Smooth muscle cell (in vitro differentiated cells): ENCODE measurements at regions not wholly inside any gene's neighbourhood (a gene's known extent, or its start where the extent isn't known, plus 50 kb on each side); places are given as distances from the start of the nearest gene placed in this dataset.

Source experiments
- DNase-seq: peaks from one replicate; lab custom pipeline; 2025; ENCODE audit not compliant: unreplicated experiment; lab: John Stamatoyannopoulos, UW
- H2AFZ ChIP-seq: fragments of 200-600 bp; sonication (generic); 2 replicates; pipeline ENCODE4 v1.6.0; 2016; ENCODE audit warnings: antibody characterized with exemption, low read depth, mild to moderate bottlenecking
- H3F3A ChIP-seq: fragments of 200-600 bp; sonication (generic); 2 replicates; pipeline ENCODE4 v1.6.0; 2017; ENCODE audit warnings: antibody characterized with exemption, low read depth
- H3K27ac ChIP-seq: fragments of 200-600 bp; sonication (generic); 2 replicates; pipeline ENCODE4 v1.5.1; 2016; ENCODE audit warnings: low read depth, mild to moderate bottlenecking
- H3K27me3 ChIP-seq: fragments of 200-600 bp; sonication (generic); 2 replicates; pipeline ENCODE4 v1.6.1; 2016; ENCODE audit warnings: low read depth, mild to moderate bottlenecking
- H3K36me3 ChIP-seq: fragments of 200-600 bp; sonication (generic); 2 replicates; pipeline ENCODE4 v1.5.1; 2016; ENCODE audit warnings: low read depth
- H3K4me1 ChIP-seq: fragments of 200-600 bp; sonication (generic); 2 replicates; pipeline ENCODE4 v1.5.1; 2016; ENCODE audit warnings: low read depth
- H3K4me2 ChIP-seq: fragments of 200-600 bp; sonication (generic); 2 replicates; pipeline ENCODE4 v1.6.0; 2016; ENCODE audit warnings: mild to moderate bottlenecking
- H3K4me3 ChIP-seq: fragments of 200-600 bp; sonication (generic); 2 replicates; pipeline ENCODE4 v1.5.1; 2016; ENCODE audit warnings: mild to moderate bottlenecking
- H3K79me2 ChIP-seq: fragments of 200-600 bp; sonication (generic); 2 replicates; pipeline ENCODE4 v1.6.0; 2016; ENCODE audit warnings: low read depth, mild to moderate bottlenecking
- H3K9ac ChIP-seq: fragments of 200-600 bp; sonication (generic); 2 replicates; pipeline ENCODE4 v1.6.0; 2016; ENCODE audit warnings: low read depth
- H3K9me3 ChIP-seq: fragments of 200-600 bp; sonication (generic); replicated peaks from 2 replicates; pipeline ENCODE4 v1.5.1; 2016; ENCODE audit warnings: low read depth
- H4K20me1 ChIP-seq: fragments of 200-600 bp; sonication (generic); 2 replicates; pipeline ENCODE4 v1.6.0; 2016; ENCODE audit warnings: low read depth
- CTCF ChIP-seq: fragments of 200-600 bp; sonication (generic); IDR thresholded peaks from 2 replicates; pipeline ENCODE4 v1.5.1; 2017; ENCODE audit warnings: borderline replicate concordance, mild to moderate bottlenecking, antibody characterized with exemption; ENCODE audit not compliant: insufficient read depth, poor library complexity, severe bottlenecking
- WGBS: methylation state at CpG from one replicate; pipeline ENCODE4 v1.1.7; 2016; ENCODE audit warnings: low lambda C conversion rate; 5-methylcytosine and 5-hydroxymethylcytosine counted together

GRCh38 chr3:30526031-30526430, 80.4 kb upstream of the TGFBR2 start:
- Histone ChIP-seq H3K9me3 (no peaks in the 10 kb centered on the region), H3K4me1 (no peaks in the 10 kb centered on the region), H3K27ac (no peak overlapping the region), H3F3A (no peaks in the 10 kb centered on the region), H3K36me3 (no peaks in the 10 kb centered on the region), H3K4me2 (no peak overlapping the region), H3K9ac (no peak overlapping the region), H3K27me3 (no peaks in the 10 kb centered on the region), H2AFZ (no peak overlapping the region), H3K79me2 (no peaks in the 10 kb centered on the region), H4K20me1 (no peaks in the 10 kb centered on the region), H3K4me3 (no peak overlapping the region)
- no peak for TF ChIP-seq CTCF
- DNase-seq = no peak
- 93% methylated on average over 1 of the region's 1 CpG for WGBS

GRCh38 chr3:30527186-30527585, 79.2 kb upstream of the TGFBR2 start:
- no peak for DNase-seq
- Histone ChIP-seq H3K27me3 (no peaks in the 10 kb centered on the region), H3K9me3 (no peaks in the 10 kb centered on the region), H3K4me2 (no peak overlapping the region), H3K36me3 (no peaks in the 10 kb centered on the region), H3F3A (no peaks in the 10 kb centered on the region), H3K4me3 (no peak overlapping the region), H2AFZ (no peak overlapping the region), H3K4me1 (no peaks in the 10 kb centered on the region), H3K27ac (no peak overlapping the region), H3K9ac (no peak overlapping the region), H4K20me1 (no peaks in the 10 kb centered on the region), H3K79me2 (no peaks in the 10 kb centered on the region)
- 80% methylated on average over 6 of the region's 6 CpGs for WGBS
- no peak for TF ChIP-seq CTCF

GRCh38 chr3:30527720-30528119, 78.7 kb upstream of the TGFBR2 start:
- H2AFZ ChIP-seq = no peak overlapping the region
- 88% methylated on average over 3 of the region's 3 CpGs for WGBS

More at GRCh38 chr3:30527720-30528119, 78.7 kb upstream of the TGFBR2 start:
- TF ChIP-seq CTCF = no peak
- Histone ChIP-seq H3K9ac (no peak overlapping the region), H4K20me1 (no peaks in the 10 kb centered on the region), H3K79me2 (no peaks in the 10 kb centered on the region), H3K36me3 (no peaks in the 10 kb centered on the region), H3K27ac (no peak overlapping the region), H3F3A (no peaks in the 10 kb centered on the region), H3K27me3 (no peaks in the 10 kb centered on the region), H3K9me3 (no peaks in the 10 kb centered on the region), H3K4me3 (no peak overlapping the region), H3K4me2 (no peak overlapping the region), H3K4me1 (no peaks in the 10 kb centered on the region)
- DNase-seq = no peak
